H9 (cell line): ENCODE measurements at regions not wholly inside any gene's neighbourhood (a gene's known extent, or its start where the extent isn't known, plus 50 kb on each side); places are given as distances from the start of the nearest gene placed in this dataset.

Source experiments
- DNase-seq: peaks from one replicate; pipeline ENCODE4 v3.0.0-alpha.2; 2017
- H2AFZ ChIP-seq: one replicate; pipeline ENCODE4 v1.6.1; 2013; ENCODE audit warnings: mild to moderate bottlenecking, low read length, control low read depth, moderate library complexity
- H2AK5ac ChIP-seq: 2 replicates; pipeline ENCODE4 v1.6.1; 2013; ENCODE audit warnings: low read length, control low read depth, mixed read lengths; ENCODE audit not compliant: insufficient read length
- H2BK120ac ChIP-seq: one replicate; pipeline ENCODE4 v1.6.1; 2013; ENCODE audit warnings: low read depth, mild to moderate bottlenecking, low read length, control low read depth, inconsistent platforms; ENCODE audit not compliant: poor library complexity, severe bottlenecking
- H2BK12ac ChIP-seq: 2 replicates; pipeline ENCODE4 v1.6.1; 2013; ENCODE audit warnings: low read length, control low read depth, mixed read lengths, low read depth; ENCODE audit not compliant: insufficient read length
- H2BK15ac ChIP-seq: 2 replicates; pipeline ENCODE4 v1.6.1; 2013; ENCODE audit warnings: low read depth, low read length, control low read depth
- H2BK20ac ChIP-seq: one replicate; pipeline ENCODE4 v1.6.1; 2013; ENCODE audit warnings: low read depth, mild to moderate bottlenecking, low read length, control low read depth, inconsistent platforms; ENCODE audit not compliant: poor library complexity, severe bottlenecking
- H2BK5ac ChIP-seq: 2 replicates; pipeline ENCODE4 v1.6.1; 2013; ENCODE audit warnings: low read length, control low read depth, mixed read lengths; ENCODE audit not compliant: insufficient read length
- H3K14ac ChIP-seq: 2 replicates; pipeline ENCODE4 v1.6.1; 2013; ENCODE audit warnings: low read length, control low read depth; ENCODE audit not compliant: insufficient read depth
- H3K18ac ChIP-seq: 2 replicates; pipeline ENCODE4 v1.6.1; 2013; ENCODE audit warnings: low read depth, mild to moderate bottlenecking, mixed read lengths, low read length, control low read depth; ENCODE audit not compliant: insufficient read length
- H3K23ac ChIP-seq: 2 replicates; pipeline ENCODE4 v1.6.1; 2013; ENCODE audit warnings: low read length, control low read depth, mixed read lengths, low read depth; ENCODE audit not compliant: insufficient read length
- H3K23me2 ChIP-seq: 2 replicates; pipeline ENCODE4 v1.6.1; 2013; ENCODE audit warnings: low read depth, mild to moderate bottlenecking, mixed read lengths, low read length, control low read depth; ENCODE audit not compliant: insufficient read length, poor library complexity, severe bottlenecking
- H3K27ac ChIP-seq: 2 replicates; pipeline ENCODE4 v1.5.1; 2013; ENCODE audit warnings: low read length, control low read depth, mixed read lengths, low read depth; ENCODE audit not compliant: insufficient read length
- H3K27me3 ChIP-seq: 2 replicates; pipeline ENCODE4 v1.6.1; 2013; ENCODE audit warnings: low read length, control low read depth, inconsistent platforms; ENCODE audit not compliant: insufficient read depth
- H3K4ac ChIP-seq: 2 replicates; pipeline ENCODE4 v1.6.1; 2013; ENCODE audit warnings: low read depth, mild to moderate bottlenecking, control low read depth, inconsistent platforms, low read length, moderate library complexity
- H3K4me1 ChIP-seq: 2 replicates; pipeline ENCODE4 v1.6.1; 2013; ENCODE audit warnings: low read length, control low read depth, inconsistent platforms; ENCODE audit not compliant: insufficient read depth
- H3K4me2 ChIP-seq: 2 replicates; pipeline ENCODE4 v1.6.1; 2013; ENCODE audit warnings: low read length, control low read depth, mixed read lengths; ENCODE audit not compliant: insufficient read length, insufficient read depth
- H3K56ac ChIP-seq: 2 replicates; pipeline ENCODE4 v1.6.1; 2013; ENCODE audit warnings: low read depth, mild to moderate bottlenecking, mixed read lengths, low read length, control low read depth; ENCODE audit not compliant: insufficient read length
- H3K79me1 ChIP-seq: 2 replicates; pipeline ENCODE4 v1.6.1; 2013; ENCODE audit warnings: low read depth, mild to moderate bottlenecking, moderate library complexity, low read length, control low read depth, inconsistent platforms; ENCODE audit not compliant: insufficient read depth, poor library complexity, severe bottlenecking
- H3K79me2 ChIP-seq: 2 replicates; pipeline ENCODE4 v1.6.1; 2013; ENCODE audit warnings: low read length, control low read depth, inconsistent platforms; ENCODE audit not compliant: insufficient read depth
- H3K9ac ChIP-seq: 2 replicates; pipeline ENCODE4 v1.6.1; 2013; ENCODE audit warnings: low read length, control low read depth, mixed read lengths; ENCODE audit not compliant: insufficient read length; ENCODE audit errors: extremely low read depth
- H3K9me3 ChIP-seq: one replicate; pipeline ENCODE4 v1.6.1; 2013; ENCODE audit warnings: low read depth, low read length, inconsistent platforms; ENCODE audit not compliant: control insufficient read depth
- H3T11ph ChIP-seq: one replicate; pipeline ENCODE4 v1.6.1; 2013; ENCODE audit warnings: mild to moderate bottlenecking, low read length, control low read depth, inconsistent platforms
- H4K20me1 ChIP-seq: one replicate; pipeline ENCODE4 v1.6.1; 2013; ENCODE audit not compliant: control insufficient read depth, insufficient read length, insufficient read depth
- H4K5ac ChIP-seq: 2 replicates; pipeline ENCODE4 v1.6.1; 2013; ENCODE audit warnings: low read depth, mild to moderate bottlenecking, mixed read lengths, low read length, control low read depth; ENCODE audit not compliant: insufficient read length
- H4K8ac ChIP-seq: replicated peaks from 2 replicates; pipeline ENCODE4 v1.6.1; 2013; ENCODE audit warnings: low read length, control low read depth, mixed read lengths, low read depth; ENCODE audit not compliant: insufficient read length
- H4K91ac ChIP-seq: 2 replicates; pipeline ENCODE4 v1.6.1; 2013; ENCODE audit warnings: low read depth, mild to moderate bottlenecking, moderate library complexity, mixed read lengths, low read length, control low read depth; ENCODE audit not compliant: insufficient read length
- H3K27ac Mint-ChIP-seq, 3 experiments: 2 replicates in 2 of 3; 3 replicates in 1 of 3; pipeline ENCODE4 v1.8.0; 2020 to 2021; ENCODE audit warnings: mixed read lengths in 3 of 3, mild to moderate bottlenecking in 1 of 3, moderate library complexity in 1 of 3
- H3K27me3 Mint-ChIP-seq: 2 replicates; pipeline ENCODE4 v1.8.0; 2021; ENCODE audit warnings: low read depth, mild to moderate bottlenecking, moderate library complexity, mixed read lengths
- H3K36me3 Mint-ChIP-seq, 3 experiments: 2 replicates in 2 of 3; 3 replicates in 1 of 3; pipeline ENCODE4 v1.8.0; 2020 to 2021; ENCODE audit warnings: low read depth in 3 of 3, mixed read lengths in 3 of 3; ENCODE audit not compliant: insufficient read depth in 1 of 3
- H3K4me1 Mint-ChIP-seq, 2 experiments: 2 replicates each; pipeline ENCODE4 v1.8.0; 2020; ENCODE audit warnings: mixed read lengths in 2 of 2
- H3K4me3 Mint-ChIP-seq, 2 experiments: 2 replicates in 1 of 2; 3 replicates in 1 of 2; pipeline ENCODE4 v1.8.0; 2020 to 2021; ENCODE audit warnings: mild to moderate bottlenecking in 2 of 2, mixed read lengths in 2 of 2, moderate library complexity in 1 of 2
- H3K9me3 Mint-ChIP-seq, 2 experiments: 2 replicates in 1 of 2; 3 replicates in 1 of 2; pipeline ENCODE4 v1.8.0; 2020; ENCODE audit warnings: mild to moderate bottlenecking in 2 of 2, mixed read lengths in 2 of 2, moderate library complexity in 1 of 2
- CTCF ChIP-seq: fragments of 200-600 bp; sonication (generic); conservative IDR thresholded peaks from 3 replicates; pipeline ENCODE4 v1.8.0; 2021; ENCODE audit warnings: antibody characterized with exemption, mild to moderate bottlenecking
- WGBS: extraction: QIAGEN DNeasy Blood & Tissue Kit; methylation state at CpG from one replicate; pipeline ENCODE4 v1.1.7; 2013; ENCODE audit warnings: missing lambda C conversion rate, low lambda C conversion rate, mixed read lengths; ENCODE audit not compliant: insufficient read length; ENCODE audit errors: extremely low coverage; 5-methylcytosine and 5-hydroxymethylcytosine counted together

GRCh38 chr7:21261627-21262594 is 166.0 kb upstream of the SP4 start:
- no peak overlapping the region for H3K18ac ChIP-seq
- H3K79me2 ChIP-seq = no peaks in the 10 kb centered on the region
- H2AFZ ChIP-seq = no peak overlapping the region
- Mint-ChIP-seq H3K27ac (peak overlapping the region in 1 of 3 experiments; percentile 21; a peak in 1 of 7 replicates), H3K27me3 (no peaks in the 10 kb centered on the region), H3K36me3 (no peaks in the 10 kb centered on the region; a peak in 2 of 7 replicates), H3K9me3 (no peaks in the 10 kb centered on the region; a peak in 1 of 5 replicates), H3K4me1 (peaks cover 18 to 19% of the 10 kb centered on the region in 2 experiments), H3K4me3 (0 out of 5 replicates have a peak overlapping the region, but pooled peaks of 1 of the 2 experiments have one; percentile 14)
- H3K27ac ChIP-seq = no peak overlapping the region
- peak; percentile 71 for DNase-seq
- H3K23ac ChIP-seq = no peak overlapping the region
- no peaks in the 10 kb centered on the region for H3K23me2 ChIP-seq
- H3K4me2 ChIP-seq = peak overlapping the region; percentile 14
- H3K14ac ChIP-seq = no peak overlapping the region
- H4K8ac ChIP-seq = no peak overlapping the region
- no peak overlapping the region for H2BK5ac ChIP-seq
- H3K9me3 ChIP-seq = no peaks in the 10 kb centered on the region
- no peak overlapping the region for H3K56ac ChIP-seq
- H3K4ac ChIP-seq = no peak overlapping the region
- H2BK12ac ChIP-seq = no peak overlapping the region
- no peak overlapping the region for H4K5ac ChIP-seq
- no peak overlapping the region for H2AK5ac ChIP-seq
- H3K9ac ChIP-seq = no peak overlapping the region
- H4K91ac ChIP-seq = no peak overlapping the region
- H2BK15ac ChIP-seq = 0 out of 2 replicates have a peak overlapping the region, but pooled peaks have one; percentile 10
- no peak overlapping the region for H2BK120ac ChIP-seq
- no peaks in the 10 kb centered on the region for H4K20me1 ChIP-seq
- WGBS = no CpG with 5 or more reads among the region's 9 CpGs
- H3K4me1 ChIP-seq = no peaks in the 10 kb centered on the region
- no peak overlapping the region for H3T11ph ChIP-seq
- H2BK20ac ChIP-seq = no peak overlapping the region
- no peaks in the 10 kb centered on the region for H3K79me1 ChIP-seq
- TF ChIP-seq CTCF = peak; percentile 81
- H3K27me3 ChIP-seq = no peaks in the 10 kb centered on the region
